Left ventricle myocardium superior (tissue), 1 donor: ENCODE measurements at regions not wholly inside any gene's neighbourhood (a gene's known extent, or its start where the extent isn't known, plus 50 kb on each side); places are given as distances from the start of the nearest gene placed in this dataset.

ENCODE experiments used
- ATAC-seq: fragments of 200-7000 bp; cut with Tn5 transposase; one replicate; pipeline ENCODE4 v1.9.1; 2020; ENCODE audit warnings: mild to moderate bottlenecking, moderate library complexity
- DNase-seq: peaks from one replicate; pipeline ENCODE4 v3.0.0-alpha.2; 2020
- intact Hi-C: fragments of 100-400 bp; cut with micrococcal nuclease; formaldehyde crosslinking; loops from one replicate; pipeline ENCODE4 v1.11.0; 2022
- donor health status: DM: no; HTN: yes; CAD: no; lungs with severe emphysema.

- ATAC-seq (no peak), DNase-seq (no peak)
- intact Hi-C loops: no loop called here
These were observed 213.3 kb downstream of the ANKRD50 start for GRCh38 chr4:124499261-124499660.

- ATAC-seq (no peak), DNase-seq (no peak)
- intact Hi-C loops: no loop called here
These were observed 211.0 kb downstream of the ANKRD50 start for GRCh38 chr4:124501576-124501975.

GRCh38 chr4:124504431-124504830 is 208.1 kb downstream of the ANKRD50 start:
- ATAC-seq: no peak
- intact Hi-C loops: no loop called here

GRCh38 chr4:124505211-124505610 is 207.3 kb downstream of the ANKRD50 start:
- no peak for DNase-seq
- ATAC-seq: no peak
- intact Hi-C loops: no loop called here

More at GRCh38 chr4:124504431-124504830, 208.1 kb downstream of the ANKRD50 start:
- no peak for DNase-seq

GRCh38 chr4:124509151-124509550 is 203.4 kb downstream of the ANKRD50 start:
- ATAC-seq (no peak), DNase-seq (no peak)
- intact Hi-C loops: no loop called here

- intact Hi-C loops: no loop called here
- no peak for DNase-seq
- no peak for ATAC-seq
These were observed 197.9 kb downstream of the ANKRD50 start for GRCh38 chr4:124514588-124514987.

GRCh38 chr4:124515591-124515990 is 196.9 kb downstream of the ANKRD50 start:
- ATAC-seq (no peak), DNase-seq (no peak)
- intact Hi-C loops: no loop called here

GRCh38 chr4:124519196-124519595 is 193.3 kb downstream of the ANKRD50 start:
- DNase-seq (no peak), ATAC-seq (no peak)
- intact Hi-C loops: no loop called here

- DNase-seq: no peak
- no peak for ATAC-seq
- intact Hi-C loops: no loop called here
These were observed 188.7 kb downstream of the ANKRD50 start for GRCh38 chr4:124523816-124524215.

- DNase-seq (no peak), ATAC-seq (no peak)
- intact Hi-C loops: no loop called here
These were observed 187.0 kb downstream of the ANKRD50 start for GRCh38 chr4:124525524-124525923.

- intact Hi-C loops: no loop called here
- no peak for DNase-seq
- ATAC-seq: no peak
These were observed 186.2 kb downstream of the ANKRD50 start for GRCh38 chr4:124526331-124526730.

- intact Hi-C loops: no loop called here
- no peak for ATAC-seq
- DNase-seq: no peak
These were observed 185.8 kb downstream of the ANKRD50 start for GRCh38 chr4:124526769-124527168.

GRCh38 chr4:124527364-124527763 is 185.2 kb downstream of the ANKRD50 start:
- intact Hi-C loops: no loop called here
- ATAC-seq: no peak

GRCh38 chr4:124529131-124529530 is 183.4 kb downstream of the ANKRD50 start:
- intact Hi-C loops: no loop called here
- DNase-seq: no peak
- ATAC-seq: no peak

More at GRCh38 chr4:124527364-124527763, 185.2 kb downstream of the ANKRD50 start:
- no peak for DNase-seq

- intact Hi-C loops: no loop called here
- DNase-seq (no peak), ATAC-seq (no peak)
These were observed 182.0 kb downstream of the ANKRD50 start for GRCh38 chr4:124530464-124531077.

GRCh38 chr4:124534131-124534530 is 178.4 kb downstream of the ANKRD50 start:
- intact Hi-C loops: no loop called here
- ATAC-seq: no peak
- no peak for DNase-seq

GRCh38 chr4:124535003-124535402 is 177.5 kb downstream of the ANKRD50 start:
- ATAC-seq (no peak), DNase-seq (no peak)
- intact Hi-C loops: no loop called here

- DNase-seq (no peak), ATAC-seq (no peak)
- intact Hi-C loops: no loop called here
These were observed 175.6 kb downstream of the ANKRD50 start for GRCh38 chr4:124536946-124537345.

- intact Hi-C loops: no loop called here
- no peak for ATAC-seq
These were observed 174.6 kb downstream of the ANKRD50 start for GRCh38 chr4:124537971-124538370.

GRCh38 chr4:124540014-124540413 is 172.5 kb downstream of the ANKRD50 start:
- no peak for DNase-seq
- no peak for ATAC-seq
- intact Hi-C loops: no loop called here

More at GRCh38 chr4:124537971-124538370, 174.6 kb downstream of the ANKRD50 start:
- no peak for DNase-seq

- intact Hi-C loops: no loop called here
- ATAC-seq: no peak
- DNase-seq: no peak
These were observed 170.7 kb downstream of the ANKRD50 start for GRCh38 chr4:124541652-124542420.
